ENCODE measurements at regions not wholly inside any gene's neighbourhood (a gene's known extent, or its start where the extent isn't known, plus 50 kb on each side); places are given as distances from the start of the nearest gene placed in this dataset.

GRCh38 chr13:103277959-103278694 is 211.9 kb upstream of the SLC10A2 start:
- TF ChIP-seq, protein P1, sequence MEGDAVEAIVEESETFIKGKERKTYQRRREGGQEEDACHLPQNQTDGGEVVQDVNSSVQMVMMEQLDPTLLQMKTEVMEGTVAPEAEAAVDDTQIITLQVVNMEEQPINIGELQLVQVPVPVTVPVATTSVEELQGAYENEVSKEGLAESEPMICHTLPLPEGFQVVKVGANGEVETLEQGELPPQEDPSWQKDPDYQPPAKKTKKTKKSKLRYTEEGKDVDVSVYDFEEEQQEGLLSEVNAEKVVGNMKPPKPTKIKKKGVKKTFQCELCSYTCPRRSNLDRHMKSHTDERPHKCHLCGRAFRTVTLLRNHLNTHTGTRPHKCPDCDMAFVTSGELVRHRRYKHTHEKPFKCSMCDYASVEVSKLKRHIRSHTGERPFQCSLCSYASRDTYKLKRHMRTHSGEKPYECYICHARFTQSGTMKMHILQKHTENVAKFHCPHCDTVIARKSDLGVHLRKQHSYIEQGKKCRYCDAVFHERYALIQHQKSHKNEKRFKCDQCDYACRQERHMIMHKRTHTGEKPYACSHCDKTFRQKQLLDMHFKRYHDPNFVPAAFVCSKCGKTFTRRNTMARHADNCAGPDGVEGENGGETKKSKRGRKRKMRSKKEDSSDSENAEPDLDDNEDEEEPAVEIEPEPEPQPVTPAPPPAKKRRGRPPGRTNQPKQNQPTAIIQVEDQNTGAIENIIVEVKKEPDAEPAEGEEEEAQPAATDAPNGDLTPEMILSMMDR (IDR thresholded peaks at IDR 0.05; ENCODE audit: borderline replicate concordance, extremely low read depth, low read length, poor library complexity, severe bottlenecking): no peak
- TF ChIP-seq EZH2 (IDR thresholded peaks at IDR 0.05; ENCODE audit: borderline replicate concordance, low read depth, low read length, severe bottlenecking): no peak
